PC-3 (cell line): ENCODE measurements at regions not wholly inside any gene's neighbourhood (a gene's known extent, or its start where the extent isn't known, plus 50 kb on each side); places are given as distances from the start of the nearest gene placed in this dataset.

ENCODE experiments used
- ATAC-seq: fragments of 200-7000 bp; cut with Tn5 transposase; 2 replicates; pipeline ENCODE4 v1.9.1; 2020; ENCODE audit warnings: mild to moderate bottlenecking, moderate library complexity
- BruUV-seq: library from RNA; stranded (reverse); fragments of 400-500 nt; replicated peaks from 2 replicates; lab custom pipeline; 2021; lab: Mats Ljungman, UMichigan
- CTCF ChIA-PET: fragments of 300-600 bp; sonication (Branson Sonifier 250); formaldehyde crosslinking; loops from one replicate; lab custom pipeline; 2022; ENCODE audit warnings: antibody characterized with exemption; lab: Charles Lee
- POLR2A ChIA-PET: fragments of 300-600 bp; sonication (Branson Sonifier 250); formaldehyde crosslinking; loops from one replicate; lab custom pipeline; 2022; ENCODE audit warnings: antibody characterized with exemption; ENCODE audit not compliant: unreplicated experiment; lab: Charles Lee
- DNase-seq: peaks from one replicate; pipeline ENCODE4 v3.0.0-alpha.2; 2015
- H2AFZ ChIP-seq: fragments of 300-600 bp; sonication (generic); 2 replicates; pipeline ENCODE4 v1.6.0; 2016; ENCODE audit warnings: antibody characterized with exemption, low read length
- H3F3A ChIP-seq: fragments of 300-600 bp; sonication (generic); one replicate; pipeline ENCODE4 v1.6.0; 2017; ENCODE audit warnings: antibody characterized with exemption, low read length, control low read depth, mild to moderate bottlenecking; ENCODE audit not compliant: unreplicated experiment
- H3K27ac ChIP-seq: fragments of 300-600 bp; sonication (generic); 2 replicates; pipeline ENCODE4 v1.5.1; 2016; ENCODE audit warnings: mild to moderate bottlenecking, low read length
- H3K27me3 ChIP-seq: fragments of 300-600 bp; sonication (generic); 2 replicates; pipeline ENCODE4 v1.6.1; 2016; ENCODE audit warnings: low read length, mixed read lengths
- H3K36me3 ChIP-seq: fragments of 300-600 bp; sonication (generic); 2 replicates; pipeline ENCODE4 v1.6.1; 2016; ENCODE audit warnings: low read depth, mixed run types, low read length, mixed read lengths
- H3K4me1 ChIP-seq: fragments of 300-600 bp; sonication (generic); 2 replicates; pipeline ENCODE4 v1.5.1; 2016; ENCODE audit warnings: low read length; ENCODE audit not compliant: insufficient read depth
- H3K4me2 ChIP-seq: fragments of 300-600 bp; sonication (generic); 2 replicates; pipeline ENCODE4 v1.6.0; 2016; ENCODE audit warnings: low read length
- H3K4me3 ChIP-seq: fragments of 300-600 bp; sonication (generic); 2 replicates; pipeline ENCODE4 v1.5.1; 2016; ENCODE audit warnings: mild to moderate bottlenecking, low read length, mixed read lengths
- H3K79me2 ChIP-seq: fragments of 300-600 bp; sonication (generic); 2 replicates; pipeline ENCODE4 v1.6.1; 2017; ENCODE audit warnings: low read length, mixed read lengths
- H3K9ac ChIP-seq: fragments of 300-600 bp; sonication (generic); 2 replicates; pipeline ENCODE4 v1.6.0; 2016; ENCODE audit warnings: mild to moderate bottlenecking, low read length
- H3K9me2 ChIP-seq: fragments of 300-600 bp; sonication (generic); replicated peaks from 2 replicates; pipeline ENCODE4 v1.6.1; 2016; ENCODE audit warnings: mixed run types, low read length, mixed read lengths
- H3K9me3 ChIP-seq: fragments of 300-600 bp; sonication (generic); 2 replicates; pipeline ENCODE4 v1.6.1; 2016; ENCODE audit warnings: low read length, mixed read lengths
- H4K20me1 ChIP-seq: fragments of 300-600 bp; sonication (generic); 2 replicates; pipeline ENCODE4 v1.6.1; 2016; ENCODE audit warnings: low read length, mixed read lengths
- CTCF ChIP-seq: fragments of 300-600 bp; sonication (generic); conservative IDR thresholded peaks from 2 replicates; pipeline ENCODE4 v1.5.1; 2017; ENCODE audit warnings: antibody characterized with exemption, low read depth, mild to moderate bottlenecking, low read length
- EZH2 ChIP-seq: fragments of 300-600 bp; sonication (generic); IDR thresholded peaks from one replicate; pipeline ENCODE4 v1.6.1; 2017; ENCODE audit warnings: antibody characterized with exemption, mild to moderate bottlenecking, low read length; ENCODE audit not compliant: unreplicated experiment
- EZH2phosphoT487 ChIP-seq: fragments of 300-600 bp; sonication (generic); IDR thresholded peaks from 2 replicates; pipeline ENCODE4 v1.6.1; 2018; ENCODE audit warnings: mild to moderate bottlenecking, antibody characterized with exemption, low read length, borderline replicate concordance
- intact Hi-C: fragments of 100-400 bp; cut with micrococcal nuclease; formaldehyde crosslinking; loops from 2 replicates; pipeline ENCODE4 v1.9.0; 2023

GRCh38 chr5:63894690-63895089 lies 67.6 kb downstream of the HTR1A start:
- H3F3A ChIP-seq: no peaks in the 10 kb centered on the region
- H3K27ac ChIP-seq: no peak overlapping the region
- no peak overlapping the region for H3K4me3 ChIP-seq
- H3K4me1 ChIP-seq: no peaks in the 10 kb centered on the region
- POLR2A ChIA-PET: no interaction called here
- H3K4me2 ChIP-seq: no peak overlapping the region
- H2AFZ ChIP-seq: no peak overlapping the region
- no peaks in the 10 kb centered on the region for H4K20me1 ChIP-seq
- no peaks in the 10 kb centered on the region for H3K27me3 ChIP-seq
- TF ChIP-seq CTCF: no peak
- no peak for TF ChIP-seq EZH2phosphoT487
- no peak for TF ChIP-seq EZH2
- no peak overlapping the region for H3K9ac ChIP-seq
- CTCF ChIA-PET: no interaction called here
- no peaks in the 10 kb centered on the region for H3K9me3 ChIP-seq
- intact Hi-C loops: no loop called here
- DNase-seq (no peak), ATAC-seq (no peak)
- no peaks in the 10 kb centered on the region for H3K36me3 ChIP-seq
- no peaks in the 10 kb centered on the region for H3K9me2 ChIP-seq
- no TSS peak for BruUV-seq
- no peaks in the 10 kb centered on the region for H3K79me2 ChIP-seq

DNA sequence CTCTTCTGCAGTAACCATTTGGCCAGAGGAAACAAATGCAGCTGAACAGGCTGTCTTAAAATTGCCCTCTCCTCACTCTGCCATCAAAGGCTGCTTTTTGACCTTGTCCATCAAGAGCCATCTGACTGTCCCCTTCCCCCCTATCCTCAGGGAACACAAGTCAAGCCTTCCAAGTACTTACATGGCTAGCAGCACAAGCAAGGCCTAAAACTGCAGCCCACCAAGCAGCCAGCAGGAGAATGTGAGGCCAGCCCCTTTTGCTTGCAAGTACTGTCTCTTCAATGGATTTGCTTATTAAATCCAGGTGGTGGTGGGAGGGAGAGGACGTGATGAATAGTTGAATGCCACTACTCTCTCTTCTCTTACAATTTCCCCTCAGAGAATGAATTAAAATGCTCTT lies 83.5 kb downstream of the HTR1A start:
- Histone ChIP-seq H3K9me3 (no peaks in the 10 kb centered on the region), H3K36me3 (no peaks in the 10 kb centered on the region), H2AFZ (no peak overlapping the region), H3K79me2 (no peaks in the 10 kb centered on the region), H3K9ac (no peak overlapping the region), H3K27ac (no peak overlapping the region), H3K27me3 (no peaks in the 10 kb centered on the region), H3K4me2 (no peak overlapping the region), H3F3A (no peaks in the 10 kb centered on the region), H3K4me3 (no peak overlapping the region), H4K20me1 (no peaks in the 10 kb centered on the region), H3K9me2 (no peaks in the 10 kb centered on the region), H3K4me1 (no peaks in the 10 kb centered on the region)
- intact Hi-C loops: no loop called here
- CTCF ChIA-PET: no interaction called here
- DNase-seq: no peak
- TF ChIP-seq EZH2phosphoT487 (no peak), EZH2 (no peak), CTCF (no peak)
- ATAC-seq: no peak
- BruUV-seq: no TSS peak
- POLR2A ChIA-PET: no interaction called here

GRCh38 chr5:63877961-63878360 lies 84.3 kb downstream of the HTR1A start:
- POLR2A ChIA-PET: no interaction called here

More at GRCh38 chr5:63877961-63878360, 84.3 kb downstream of the HTR1A start:
- Histone ChIP-seq H3K9ac (no peak overlapping the region), H3K4me3 (no peak overlapping the region), H3K4me1 (no peaks in the 10 kb centered on the region), H3F3A (no peaks in the 10 kb centered on the region), H3K27ac (no peak overlapping the region), H3K9me3 (no peaks in the 10 kb centered on the region), H4K20me1 (no peaks in the 10 kb centered on the region), H3K4me2 (no peak overlapping the region), H3K36me3 (no peaks in the 10 kb centered on the region), H3K27me3 (no peaks in the 10 kb centered on the region), H3K79me2 (no peaks in the 10 kb centered on the region), H2AFZ (no peak overlapping the region), H3K9me2 (no peaks in the 10 kb centered on the region)
- no TSS peak for BruUV-seq
- intact Hi-C loops: no loop called here
- ATAC-seq: no peak
- DNase-seq: no peak
- CTCF ChIA-PET: no interaction called here
- TF ChIP-seq EZH2phosphoT487 (no peak), CTCF (no peak), EZH2 (no peak)
